Neuronal stem cell (in vitro differentiated cells): ENCODE measurements at regions not wholly inside any gene's neighbourhood (a gene's known extent, or its start where the extent isn't known, plus 50 kb on each side); places are given as distances from the start of the nearest gene placed in this dataset.

Source experiments
- DNase-seq: peaks from one replicate; pipeline ENCODE4 v3.0.0-alpha.2; 2013; ENCODE audit warnings: low spot score
- H2AFZ ChIP-seq: one replicate; pipeline ENCODE4 v1.6.1; 2013; ENCODE audit warnings: mild to moderate bottlenecking, low read length, inconsistent platforms
- H2AK5ac ChIP-seq: 2 replicates; pipeline ENCODE4 v1.6.1; 2013; ENCODE audit warnings: low read depth, mild to moderate bottlenecking, inconsistent platforms, low read length, moderate library complexity, mixed read lengths
- H2BK120ac ChIP-seq: 2 replicates; pipeline ENCODE4 v1.6.1; 2013; ENCODE audit warnings: low read depth, mild to moderate bottlenecking, inconsistent platforms, low read length, moderate library complexity, mixed read lengths
- H2BK12ac ChIP-seq: one replicate; pipeline ENCODE4 v1.6.1; 2013; ENCODE audit warnings: low read length, inconsistent platforms
- H2BK15ac ChIP-seq: 2 replicates; pipeline ENCODE4 v1.6.1; 2013; ENCODE audit warnings: mild to moderate bottlenecking, low read length, inconsistent platforms, mixed read lengths
- H2BK5ac ChIP-seq: one replicate; pipeline ENCODE4 v1.6.1; 2013; ENCODE audit warnings: inconsistent platforms, mild to moderate bottlenecking, low read length, moderate library complexity
- H3K14ac ChIP-seq: one replicate; pipeline ENCODE4 v1.6.1; 2013; ENCODE audit warnings: low read length, inconsistent platforms
- H3K18ac ChIP-seq: 2 replicates; pipeline ENCODE4 v1.6.1; 2013; ENCODE audit warnings: low read length, inconsistent platforms
- H3K23ac ChIP-seq: 2 replicates; pipeline ENCODE4 v1.6.1; 2013; ENCODE audit warnings: low read depth, mild to moderate bottlenecking, mixed read lengths, low read length, inconsistent platforms; ENCODE audit not compliant: poor library complexity
- H3K27ac ChIP-seq: replicated peaks from 3 replicates; pipeline ENCODE4 v1.5.1; 2013; ENCODE audit warnings: low read length, inconsistent platforms
- H3K27me3 ChIP-seq, 3 experiments: 2 replicates each; pipeline ENCODE4 v1.6.1; 2013; ENCODE audit warnings: low read length in 3 of 3, mild to moderate bottlenecking in 2 of 3, inconsistent platforms in 1 of 3, low read depth in 1 of 3, mixed read lengths in 1 of 3, moderate library complexity in 1 of 3; ENCODE audit not compliant: control insufficient read depth in 3 of 3, insufficient read depth in 3 of 3
- H3K36me3 ChIP-seq, 2 donors: replicated peaks in 1 of 2; 2 replicates each; pipeline ENCODE4 v1.6.1; 2013; ENCODE audit warnings: low read length in 2 of 2; ENCODE audit not compliant: control insufficient read depth in 2 of 2, insufficient read depth in 2 of 2
- H3K4ac ChIP-seq: 2 replicates; pipeline ENCODE4 v1.6.1; 2013; ENCODE audit warnings: inconsistent platforms, mild to moderate bottlenecking, low read length, moderate library complexity
- H3K4me1 ChIP-seq, 2 donors: 1 replicate in 1 of 2; 2 replicates in 1 of 2; pipeline ENCODE4 v1.6.1; 2013; ENCODE audit warnings: low read length in 2 of 2, low read depth in 1 of 2; ENCODE audit not compliant: control insufficient read depth in 2 of 2, insufficient read depth in 1 of 2
- H3K4me2 ChIP-seq: one replicate; pipeline ENCODE4 v1.6.1; 2013; ENCODE audit warnings: mild to moderate bottlenecking, low read length, inconsistent platforms; ENCODE audit not compliant: insufficient read depth, poor library complexity, severe bottlenecking
- H3K4me3 ChIP-seq, 2 donors: 2 replicates each; pipeline ENCODE4 v1.5.1; 2013; ENCODE audit warnings: low read length in 2 of 2, mild to moderate bottlenecking in 2 of 2, inconsistent platforms in 1 of 2, moderate library complexity in 1 of 2
- H3K79me1 ChIP-seq: one replicate; pipeline ENCODE4 v1.6.1; 2013; ENCODE audit warnings: low read depth, mild to moderate bottlenecking, inconsistent platforms, low read length, moderate library complexity
- H3K9ac ChIP-seq: one replicate; pipeline ENCODE4 v1.6.1; 2013; ENCODE audit warnings: mild to moderate bottlenecking, low read depth, low read length, inconsistent platforms; ENCODE audit not compliant: poor library complexity
- H3K9me3 ChIP-seq, 2 donors: replicated peaks in 1 of 2; 2 replicates each; pipeline versions ENCODE3 to v1.6.1; 2013; ENCODE audit warnings: low read length in 2 of 2, mild to moderate bottlenecking in 2 of 2, inconsistent platforms in 1 of 2, low read depth in 1 of 2, mixed read lengths in 1 of 2, moderate library complexity in 1 of 2; ENCODE audit not compliant: control insufficient read depth in 2 of 2, insufficient read depth in 1 of 2
- H4K8ac ChIP-seq: one replicate; pipeline ENCODE4 v1.6.1; 2013; ENCODE audit warnings: low read depth, mild to moderate bottlenecking, inconsistent platforms, low read length, moderate library complexity
- H4K91ac ChIP-seq: one replicate; pipeline ENCODE4 v1.6.1; 2013; ENCODE audit warnings: low read length, low read depth, mild to moderate bottlenecking, inconsistent platforms; ENCODE audit not compliant: poor library complexity
- WGBS, 2 donors: extraction: QIAGEN DNeasy Blood & Tissue Kit; methylation state at CpG; one replicate each; pipeline ENCODE4 v1.1.7; 2013; ENCODE audit warnings: missing lambda C conversion rate in 2 of 2, mixed read lengths in 1 of 2; ENCODE audit not compliant: insufficient read length in 2 of 2, insufficient replicate concordance in 1 of 2; ENCODE audit errors: extremely low coverage in 2 of 2; 5-methylcytosine and 5-hydroxymethylcytosine counted together

- Histone ChIP-seq H2BK5ac (no peak overlapping the region), H2BK120ac (no peak overlapping the region), H3K14ac (no peak overlapping the region), H3K9me3 (no peaks in the 10 kb centered on the region), H4K8ac (no peak overlapping the region), H3K4me2 (no peak overlapping the region), H3K27ac (no peak overlapping the region), H2BK15ac (no peak overlapping the region), H2AFZ (no peak overlapping the region), H3K4me1 (peaks cover 0 to 2% of the 10 kb centered on the region in 2 donors), H3K27me3 (no peaks in the 10 kb centered on the region), H3K9ac (no peak overlapping the region), H3K4ac (no peak overlapping the region), H2AK5ac (no peak overlapping the region), H3K23ac (no peak overlapping the region), H4K91ac (no peak overlapping the region), H3K4me3 (no peak overlapping the region), H3K79me1 (no peaks in the 10 kb centered on the region), H3K36me3 (no peaks in the 10 kb centered on the region), H3K18ac (no peak overlapping the region), H2BK12ac (no peak overlapping the region)
- DNase-seq = no peak
These were observed 160.5 kb upstream of the CDH10 start for GRCh38 chr5:24805230-24805629.

- H4K91ac ChIP-seq = no peak overlapping the region
- no peak overlapping the region for H3K23ac ChIP-seq
- no peak overlapping the region for H4K8ac ChIP-seq
- H3K79me1 ChIP-seq = no peaks in the 10 kb centered on the region
- no peak overlapping the region for H2BK5ac ChIP-seq
- H3K27me3 ChIP-seq = no peaks in the 10 kb centered on the region
- no peak overlapping the region for H3K18ac ChIP-seq
- H3K4me3 ChIP-seq = no peak overlapping the region
- no peak overlapping the region for H3K9ac ChIP-seq
- H3K14ac ChIP-seq = no peak overlapping the region
- no peak overlapping the region for H2BK15ac ChIP-seq
- no peaks in the 10 kb centered on the region for H3K9me3 ChIP-seq
- H3K4me2 ChIP-seq = no peak overlapping the region
- no peak for DNase-seq
- no peak overlapping the region for H3K27ac ChIP-seq
- no peak overlapping the region for H3K4ac ChIP-seq
- H3K36me3 ChIP-seq = no peaks in the 10 kb centered on the region
- H2AK5ac ChIP-seq = no peak overlapping the region
- WGBS, 2 donors = no CpG with 5 or more reads among the region's 3 CpGs
- H2BK120ac ChIP-seq = no peak overlapping the region
- H3K4me1 ChIP-seq = peaks cover 0 to 2% of the 10 kb centered on the region in 2 donors
- no peak overlapping the region for H2AFZ ChIP-seq
- H2BK12ac ChIP-seq = no peak overlapping the region
These were observed 159.5 kb upstream of the CDH10 start for GRCh38 chr5:24804221-24804681.

- no peak overlapping the region for H2BK5ac ChIP-seq
These were observed 146.5 kb upstream of the CDH10 start for GRCh38 chr5:24791326-24791725.

GRCh38 chr5:24789611-24790351 lies 145.0 kb upstream of the CDH10 start:
- no peaks in the 10 kb centered on the region for H3K36me3 ChIP-seq
- no peak overlapping the region for H2BK120ac ChIP-seq
- no peak overlapping the region for H3K4me3 ChIP-seq
- H3K9ac ChIP-seq = no peak overlapping the region
- no peak overlapping the region for H3K23ac ChIP-seq
- no peak overlapping the region for H2AFZ ChIP-seq
- H3K4me2 ChIP-seq = no peak overlapping the region
- H2AK5ac ChIP-seq = no peak overlapping the region
- WGBS, 2 donors = no CpG with 5 or more reads among the region's 4 CpGs
- no peak overlapping the region for H3K4ac ChIP-seq
- H2BK5ac ChIP-seq = no peak overlapping the region
- H3K27me3 ChIP-seq = no peaks in the 10 kb centered on the region
- H2BK15ac ChIP-seq = no peak overlapping the region
- H4K8ac ChIP-seq = no peak overlapping the region
- H3K9me3 ChIP-seq = no peaks in the 10 kb centered on the region
- no peak overlapping the region for H4K91ac ChIP-seq
- no peak overlapping the region for H3K14ac ChIP-seq
- no peak overlapping the region for H3K27ac ChIP-seq
- H3K4me1 ChIP-seq = peaks cover 3 to 5% of the 10 kb centered on the region in 2 donors
- no peaks in the 10 kb centered on the region for H3K79me1 ChIP-seq
- H3K18ac ChIP-seq = no peak overlapping the region
- DNase-seq = no peak
- H2BK12ac ChIP-seq = no peak overlapping the region

More at GRCh38 chr5:24791326-24791725, 146.5 kb upstream of the CDH10 start:
- H3K36me3 ChIP-seq = no peaks in the 10 kb centered on the region
- no peak overlapping the region for H2BK12ac ChIP-seq
- no peaks in the 10 kb centered on the region for H3K9me3 ChIP-seq
- H3K79me1 ChIP-seq = no peaks in the 10 kb centered on the region
- H3K23ac ChIP-seq = no peak overlapping the region
- H4K91ac ChIP-seq = no peak overlapping the region
- H3K4me3 ChIP-seq = no peak overlapping the region
- no peak overlapping the region for H4K8ac ChIP-seq
- no CpG with 5 or more reads among the region's 4 CpGs for WGBS, 2 donors
- no peak overlapping the region for H3K27ac ChIP-seq
- no peaks in the 10 kb centered on the region for H3K4me1 ChIP-seq
- no peak overlapping the region for H2AK5ac ChIP-seq
- H3K4ac ChIP-seq = no peak overlapping the region
- no peaks in the 10 kb centered on the region for H3K27me3 ChIP-seq
- H2BK15ac ChIP-seq = no peak overlapping the region
- H3K14ac ChIP-seq = no peak overlapping the region
- no peak overlapping the region for H3K18ac ChIP-seq
- no peak overlapping the region for H3K4me2 ChIP-seq
- H3K9ac ChIP-seq = no peak overlapping the region
- no peak for DNase-seq
- H2AFZ ChIP-seq = no peak overlapping the region
- H2BK120ac ChIP-seq = no peak overlapping the region
